Stimulated activated CD4-positive, alpha-beta T cell treated with anti-CD3 and anti-CD28 coated beads, TNF-alpha, amount 100 ng/mL, for 1 hour (primary cell): ENCODE measurements at regions not wholly inside any gene's neighbourhood (a gene's known extent, or its start where the extent isn't known, plus 50 kb on each side); places are given as distances from the start of the nearest gene placed in this dataset.

Source experiments
- DNase-seq, 3 donors: peaks; one replicate each; pipeline ENCODE4 v3.0.0-alpha.2; 2020; ENCODE audit warnings: low read depth in 3 of 3, low spot score in 1 of 3

- no peak for DNase-seq
Measured at GRCh38 chr2:137729305-137729704, 235.0 kb upstream of the HNMT start.

GRCh38 chr2:137737559-137737958, 226.7 kb upstream of the HNMT start:
- no peak for DNase-seq

- DNase-seq: no peak
Measured at GRCh38 chr2:137741784-137742362, 222.4 kb upstream of the HNMT start.

GRCh38 chr2:137747509-137747908, 216.8 kb upstream of the HNMT start:
- DNase-seq: no peak

GRCh38 chr2:137748533-137748932, 215.7 kb upstream of the HNMT start:
- no peak for DNase-seq

- no peak for DNase-seq
Measured at GRCh38 chr2:137764646-137765045, 199.6 kb upstream of the HNMT start.

GRCh38 chr2:137769406-137769805, 194.9 kb upstream of the HNMT start:
- DNase-seq: no peak

- no peak for DNase-seq
Measured at GRCh38 chr2:137770166-137770565, 194.1 kb upstream of the HNMT start.

GRCh38 chr2:137771064-137771463, 193.2 kb upstream of the HNMT start:
- no peak for DNase-seq

GRCh38 chr2:137772451-137772850, 191.8 kb upstream of the HNMT start:
- DNase-seq: no peak

- DNase-seq: no peak
Measured at GRCh38 chr2:137775529-137775928, 188.7 kb upstream of the HNMT start.

GRCh38 chr2:137776697-137777096, 187.6 kb upstream of the HNMT start:
- no peak for DNase-seq

- no peak for DNase-seq
Measured at GRCh38 chr2:137797641-137798040, 166.6 kb upstream of the HNMT start.

GRCh38 chr2:137799600-137799999, 164.7 kb upstream of the HNMT start:
- no peak for DNase-seq

- DNase-seq: no peak
Measured at GRCh38 chr2:137800386-137800785, 163.9 kb upstream of the HNMT start.

- no peak for DNase-seq
Measured at GRCh38 chr2:137801228-137801627, 163.0 kb upstream of the HNMT start.

- no peak for DNase-seq
Measured at GRCh38 chr2:137802038-137802437, 162.2 kb upstream of the HNMT start.

- DNase-seq: no peak
Measured at GRCh38 chr2:137806068-137806805, 158.0 kb upstream of the HNMT start.

GRCh38 chr2:137809252-137809651, 155.0 kb upstream of the HNMT start:
- DNase-seq: no peak

- DNase-seq: no peak
Measured at GRCh38 chr2:137809837-137810236, 154.4 kb upstream of the HNMT start.

- DNase-seq: no peak
Measured at GRCh38 chr2:137812517-137812916, 151.8 kb upstream of the HNMT start.

GRCh38 chr2:137813176-137813575, 151.1 kb upstream of the HNMT start:
- DNase-seq: no peak

GRCh38 chr2:137817058-137817457, 147.2 kb upstream of the HNMT start:
- DNase-seq: no peak
